Brain microvascular endothelial cell (primary cell): ENCODE measurements at regions not wholly inside any gene's neighbourhood (a gene's known extent, or its start where the extent isn't known, plus 50 kb on each side); places are given as distances from the start of the nearest gene placed in this dataset.
"Not testable (repeated sequence)": the region's sequence is repeated elsewhere in the genome, so short reads cannot be mapped to it uniquely, and the experiment has no call there.

Experiments
- DNase-seq: peaks from one replicate; pipeline ENCODE4 v3.0.0-alpha.2; 2020
- H3K27ac ChIP-seq: fragments of 250-450 bp; sonication (Bioruptor Pico); 2 replicates; pipeline ENCODE4 v1.5.1; 2020; ENCODE audit warnings: mild to moderate bottlenecking, moderate library complexity
- H3K27me3 ChIP-seq: fragments of 250-450 bp; sonication (Bioruptor Pico); replicated peaks from 2 replicates; pipeline ENCODE4 v1.5.1; 2020; ENCODE audit warnings: mild to moderate bottlenecking
- H3K36me3 ChIP-seq: fragments of 250-450 bp; sonication (Bioruptor Pico); replicated peaks from 2 replicates; pipeline ENCODE4 v1.5.1; 2020; ENCODE audit warnings: mild to moderate bottlenecking
- H3K4me3 ChIP-seq: 2 replicates; pipeline ENCODE4 v1.5.1; 2011; ENCODE audit warnings: low read depth, mild to moderate bottlenecking, control low read depth, low read length, moderate library complexity
- CTCF ChIP-seq: IDR thresholded peaks from 2 replicates; pipeline ENCODE4 v1.5.1; 2011; ENCODE audit warnings: low read depth, mild to moderate bottlenecking, moderate library complexity, low read length, control low read depth, inconsistent platforms; ENCODE audit errors: missing control alignments
- in situ Hi-C: cut with HindIII; loops from 2 replicates; pipeline ENCODE4 v1.10.0; 2017; ENCODE audit warnings: low sequenced_read_pairs, low pct_ligation_motif_present

- Histone ChIP-seq H3K36me3 (no peaks in the 10 kb centered on the region), H3K27me3 (no peaks in the 10 kb centered on the region), H3K27ac (no peak overlapping the region), H3K4me3 (peak overlapping the region; percentile 40)
- TF ChIP-seq CTCF = no peak
- in situ Hi-C loops = no loop called here
- peak; percentile 9 for DNase-seq
Measured at GRCh38 chr4:132227151-132227856, 921.8 kb upstream of the PCDH10 start.

- peak; percentile 4 for DNase-seq
- H3K36me3 ChIP-seq, in situ Hi-C loops, H3K27ac ChIP-seq, H3K27me3 ChIP-seq: not testable (repeated sequence)
- peak overlapping the region; percentile 40 for H3K4me3 ChIP-seq
- peak; percentile 62 for TF ChIP-seq CTCF
Measured at GRCh38 chr4:132227857-132228165, 921.3 kb upstream of the PCDH10 start.

GRCh38 chr4:132228676-132229075 is 920.4 kb upstream of the PCDH10 start:
- H3K4me3 ChIP-seq = no peak overlapping the region
- no peak for DNase-seq
- no peak overlapping the region for H3K27ac ChIP-seq
- no peaks in the 10 kb centered on the region for H3K36me3 ChIP-seq
- TF ChIP-seq CTCF = no peak
- no peaks in the 10 kb centered on the region for H3K27me3 ChIP-seq
- in situ Hi-C loops = no loop called here

- no peak overlapping the region for H3K27ac ChIP-seq
- DNase-seq = no peak
- in situ Hi-C loops = no loop called here
- no peak overlapping the region for H3K4me3 ChIP-seq
- no peaks in the 10 kb centered on the region for H3K27me3 ChIP-seq
- no peak for TF ChIP-seq CTCF
- no peaks in the 10 kb centered on the region for H3K36me3 ChIP-seq
Measured at GRCh38 chr4:132230025-132230424, 919.1 kb upstream of the PCDH10 start.

- H3K27ac ChIP-seq = no peak overlapping the region
- TF ChIP-seq CTCF = no peak
- H3K4me3 ChIP-seq = no peak overlapping the region
- H3K27me3 ChIP-seq = no peaks in the 10 kb centered on the region
- in situ Hi-C loops = no loop called here
- no peaks in the 10 kb centered on the region for H3K36me3 ChIP-seq
- DNase-seq = no peak
Measured at GRCh38 chr4:132238697-132239096, 910.4 kb upstream of the PCDH10 start.

GRCh38 chr4:132240081-132240480 is 909.0 kb upstream of the PCDH10 start:
- TF ChIP-seq CTCF = no peak
- Histone ChIP-seq H3K27ac (no peak overlapping the region), H3K36me3 (no peaks in the 10 kb centered on the region), H3K4me3 (no peak overlapping the region), H3K27me3 (no peaks in the 10 kb centered on the region)
- no peak for DNase-seq
- in situ Hi-C loops = no loop called here
